GM21786 (cell line): ENCODE measurements at regions not wholly inside any gene's neighbourhood (a gene's known extent, or its start where the extent isn't known, plus 50 kb on each side); places are given as distances from the start of the nearest gene placed in this dataset.
"Not testable (repeated sequence)": the region's sequence is repeated elsewhere in the genome, so short reads cannot be mapped to it uniquely, and the experiment has no call there.

ENCODE experiments used
- ATAC-seq: cut with Tn5 transposase; IDR thresholded peaks from one replicate; pipeline ENCODE4 v1.9.1; 2021; ENCODE audit not compliant: unreplicated experiment

DNA sequence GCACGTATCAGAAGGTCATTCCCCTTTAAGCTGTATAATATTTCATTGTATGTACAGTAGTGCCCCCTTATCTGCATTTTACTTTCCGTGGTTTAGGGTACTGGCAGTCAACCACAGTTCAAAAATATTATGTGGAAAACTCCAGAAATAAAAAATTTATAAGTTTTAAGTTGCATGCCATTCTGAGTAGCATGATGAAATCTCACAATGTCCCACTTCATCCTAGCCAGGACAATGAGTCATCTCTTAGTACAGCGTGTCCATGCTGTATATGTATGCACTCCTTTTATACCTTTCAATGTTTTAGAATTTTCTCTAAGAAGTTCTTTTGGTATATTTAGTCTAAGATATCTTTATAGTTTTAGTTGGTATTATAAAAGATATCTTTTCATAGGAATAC, 115.0 kb upstream of the HAND1 start:
- no peak for ATAC-seq

DNA sequence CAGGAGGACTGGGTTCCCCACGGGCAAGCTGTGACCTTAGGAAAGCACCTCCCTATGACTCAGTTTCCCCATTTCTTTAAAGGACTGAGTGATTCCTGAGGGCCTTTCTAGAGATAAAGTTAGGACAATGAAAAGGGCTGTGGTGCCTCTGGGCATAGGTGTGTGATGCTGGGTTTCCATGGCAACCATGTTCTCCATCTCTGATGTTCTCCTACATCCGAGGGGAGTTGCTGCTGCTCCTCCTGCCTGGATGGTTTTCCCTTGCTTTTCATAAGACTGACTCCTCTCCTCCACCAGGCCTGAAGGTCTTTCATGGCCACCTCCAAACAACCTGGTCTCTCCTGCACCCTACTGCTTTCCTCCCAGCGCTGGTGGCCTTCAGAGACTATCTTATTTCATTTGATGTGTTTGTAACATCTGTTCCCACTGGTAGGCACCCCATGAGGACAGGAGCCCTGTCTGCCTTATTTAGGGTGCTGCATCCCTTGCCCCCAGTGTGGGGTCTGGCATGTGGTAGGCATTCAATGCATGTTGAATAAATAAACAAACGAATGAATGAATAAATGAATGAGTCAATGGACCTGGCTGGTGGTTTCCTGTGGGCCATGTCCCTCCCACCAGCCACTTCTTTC, 112.2 kb upstream of the HAND1 start:
- no peak for ATAC-seq

DNA sequence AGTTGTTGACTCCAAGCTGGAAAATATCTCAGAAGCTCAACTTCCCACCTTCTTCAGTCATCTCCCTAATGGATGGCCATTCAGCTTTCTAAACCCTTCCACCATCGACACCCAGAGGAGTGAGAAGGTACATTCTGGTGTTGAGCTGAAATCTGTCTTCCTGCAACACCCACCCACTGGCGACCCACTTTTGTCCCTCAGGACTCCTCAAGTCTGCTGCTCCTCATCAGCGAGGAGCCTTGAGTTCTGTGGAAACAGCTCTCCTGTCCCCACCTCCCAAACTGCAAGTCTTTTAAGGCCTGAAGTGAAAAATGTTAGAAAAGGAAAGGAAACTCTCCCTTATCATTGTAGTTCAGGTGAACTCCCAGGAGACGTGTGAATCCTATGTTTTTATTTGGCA, 111.5 kb upstream of the HAND1 start:
- no peak for ATAC-seq

DNA sequence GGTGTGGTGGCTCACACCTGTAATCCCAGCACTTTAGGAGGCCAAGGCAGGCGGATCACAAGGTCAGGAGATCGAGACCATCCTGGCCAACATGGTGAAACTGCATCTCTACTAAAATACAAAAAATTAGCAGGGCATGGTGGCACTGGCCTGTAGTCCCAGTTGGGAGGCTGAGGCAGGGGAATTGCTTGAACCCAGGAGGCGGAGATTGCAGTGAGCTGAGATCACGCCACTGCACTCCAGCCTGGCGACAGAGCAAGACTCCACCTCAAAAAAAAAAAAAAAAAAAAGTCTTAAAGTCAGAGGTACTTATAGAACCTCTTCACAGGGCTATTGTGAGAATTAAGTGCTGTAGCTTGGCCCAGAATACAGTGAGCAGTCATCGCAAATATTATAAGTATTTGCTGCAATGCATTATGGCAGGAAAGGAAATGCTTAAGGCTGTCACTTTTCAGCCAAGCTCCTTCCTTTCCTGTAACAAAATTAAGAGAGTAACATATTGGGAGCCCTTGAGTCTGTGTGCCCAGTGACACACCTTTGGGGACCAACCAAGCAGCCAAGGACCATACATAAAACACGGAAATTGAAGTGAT, 110.9 kb upstream of the HAND1 start:
- not testable (repeated sequence) for ATAC-seq

GRCh38 chr5:154588091-154588774, 110.2 kb upstream of the HAND1 start:
- no peak for ATAC-seq

GRCh38 chr5:154587123-154588026, 109.3 kb upstream of the HAND1 start:
- ATAC-seq: no peak

- no peak for ATAC-seq
Measured at GRCh38 chr5:154583671-154584177, 105.7 kb upstream of the HAND1 start.

GRCh38 chr5:154580422-154580821, 102.4 kb upstream of the HAND1 start:
- no peak for ATAC-seq

GRCh38 chr5:154577416-154577815, 99.4 kb upstream of the HAND1 start:
- no peak for ATAC-seq

DNA sequence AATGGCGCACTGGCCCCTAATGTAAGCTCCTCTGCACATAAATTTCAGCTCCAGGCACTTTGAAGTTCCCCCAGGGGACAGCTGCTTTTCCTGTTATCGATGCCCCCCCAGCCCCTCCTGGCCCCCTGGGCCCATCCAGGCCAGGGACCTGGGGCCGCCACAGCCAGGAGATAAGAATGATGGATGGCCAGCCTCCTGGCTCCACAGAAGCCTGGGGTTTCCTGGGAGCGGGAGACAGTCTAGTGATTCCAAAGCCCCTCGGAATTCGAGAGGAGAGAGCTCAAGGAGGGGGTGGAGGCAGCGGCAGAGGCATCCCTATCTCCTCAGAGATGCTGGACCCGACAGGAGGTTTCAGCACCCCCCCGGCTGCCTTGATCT, 98.4 kb upstream of the HAND1 start:
- ATAC-seq: no peak

- peak; percentile 97 for ATAC-seq
Measured at GRCh38 chr5:154575546-154576428, 97.8 kb upstream of the HAND1 start.

DNA sequence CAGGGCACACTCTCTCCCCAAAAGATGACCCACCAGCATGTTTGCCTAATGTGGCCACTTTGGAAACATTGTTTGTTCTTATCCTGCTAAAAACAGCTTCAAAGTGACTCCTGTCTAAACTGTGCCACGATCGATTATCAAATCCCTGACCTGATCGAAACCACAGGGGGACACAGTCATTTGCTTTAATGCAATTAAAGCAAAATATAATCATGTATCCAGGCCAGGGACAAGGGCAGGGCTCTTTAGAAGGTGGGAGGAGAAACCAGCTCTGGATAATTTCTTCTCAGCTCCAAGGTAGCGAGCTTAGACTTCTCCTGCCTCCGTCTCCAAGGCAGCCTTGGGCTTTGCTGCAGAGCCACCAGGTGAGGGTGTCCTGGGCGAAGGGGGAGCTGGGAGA, 95.0 kb upstream of the HAND1 start:
- ATAC-seq: no peak

- no peak for ATAC-seq
Measured at GRCh38 chr5:154571325-154572035, 93.5 kb upstream of the HAND1 start.

DNA sequence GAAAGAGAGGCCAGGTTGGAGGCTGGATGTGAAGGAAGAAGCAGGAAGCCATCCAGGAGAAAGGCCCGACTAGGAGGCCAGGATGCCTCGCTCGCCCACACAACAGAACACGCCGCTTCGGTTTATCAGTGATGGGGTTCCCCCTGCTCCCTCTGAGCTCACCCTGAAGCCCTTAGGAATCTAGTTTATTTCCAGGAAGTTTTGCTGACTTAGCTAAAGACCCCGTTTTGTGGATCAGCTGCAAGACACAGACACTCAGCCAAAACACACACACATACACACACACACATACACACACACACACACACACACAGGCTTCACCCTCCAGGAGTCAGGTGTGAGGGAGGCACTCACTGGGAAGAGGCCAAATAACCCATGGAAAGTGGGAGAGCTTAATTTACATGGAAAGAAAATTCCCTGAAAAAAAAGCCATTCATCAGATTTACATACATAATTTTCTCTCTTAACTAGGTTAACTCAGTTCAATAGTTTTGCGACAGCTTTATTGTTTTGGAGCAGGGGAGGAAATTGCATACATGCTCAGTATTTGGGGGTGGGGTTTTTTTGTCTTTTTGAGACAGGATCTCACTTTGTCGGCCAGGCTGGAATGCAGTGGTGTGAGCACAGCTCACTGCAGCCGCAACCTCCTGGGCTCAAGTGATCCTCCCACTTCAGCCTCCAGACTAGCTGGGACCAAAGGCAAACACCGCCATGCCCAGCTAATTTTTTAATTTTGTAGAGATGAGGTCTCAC, 92.7 kb upstream of the HAND1 start:
- no peak for ATAC-seq

- no peak for ATAC-seq
Measured at GRCh38 chr5:154568589-154568988, 90.6 kb upstream of the HAND1 start.

- no peak for ATAC-seq
Measured at GRCh38 chr5:154567155-154567554, 89.1 kb upstream of the HAND1 start.

DNA sequence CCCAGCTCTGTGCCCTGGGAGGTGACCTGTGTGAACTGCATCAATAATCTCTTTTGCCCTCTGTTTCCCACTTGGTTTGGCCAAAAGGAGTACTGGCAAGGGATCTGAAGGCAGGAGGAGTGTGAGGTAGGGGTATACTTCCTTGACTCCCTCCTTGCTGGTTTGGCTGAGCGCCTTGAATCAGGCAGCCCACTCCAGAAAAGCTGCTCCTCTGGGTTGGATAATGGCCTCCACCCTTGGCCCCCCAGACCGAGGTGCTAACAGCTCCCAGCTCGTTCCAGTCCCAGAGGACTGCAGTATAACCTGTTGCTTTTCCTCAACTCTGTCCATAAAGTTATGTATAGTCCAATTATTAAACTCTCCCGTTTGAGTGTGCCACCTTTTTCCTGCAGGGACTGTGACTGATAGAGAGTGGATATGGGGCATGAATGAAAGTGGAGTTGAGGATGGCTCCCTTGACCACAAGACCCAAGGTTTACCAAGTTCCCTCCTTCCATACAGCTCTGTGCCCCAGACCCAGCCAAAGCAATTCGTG, 88.2 kb upstream of the HAND1 start:
- no peak for ATAC-seq

DNA sequence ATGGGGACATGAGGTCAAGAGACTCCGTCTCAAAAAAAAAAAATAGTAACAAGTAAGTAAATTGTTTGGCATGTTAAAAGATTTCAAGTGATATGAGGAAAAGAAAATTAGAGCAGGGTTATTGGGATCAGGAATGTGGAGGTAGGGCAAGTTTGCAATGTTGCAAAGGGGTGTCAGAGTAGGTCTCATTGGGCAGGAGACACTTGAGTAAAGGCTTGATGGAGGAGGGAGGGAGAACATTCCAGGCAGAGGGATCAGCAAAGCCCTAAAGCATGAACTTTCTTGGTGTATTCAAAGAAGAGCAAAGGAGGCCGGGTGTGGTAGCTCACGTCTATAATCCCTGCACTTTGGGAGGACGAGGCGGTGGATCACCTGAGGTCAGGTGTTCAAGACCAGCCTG, 87.1 kb upstream of the HAND1 start:
- no peak for ATAC-seq
